Loucy (cell line): ENCODE measurements at regions not wholly inside any gene's neighbourhood (a gene's known extent, or its start where the extent isn't known, plus 50 kb on each side); places are given as distances from the start of the nearest gene placed in this dataset.

Source experiments
- H2AFZ ChIP-seq: fragments of 200-600 bp; sonication (generic); 2 replicates; pipeline ENCODE4 v1.6.0; 2016; ENCODE audit warnings: antibody characterized with exemption, mild to moderate bottlenecking, low read length, moderate library complexity
- H3F3A ChIP-seq: fragments of 200-600 bp; 2 replicates; pipeline ENCODE4 v1.6.0; 2016; ENCODE audit warnings: antibody characterized with exemption, low read depth, mild to moderate bottlenecking
- H3K27me3 ChIP-seq: fragments of 200-600 bp; sonication (generic); 2 replicates; pipeline ENCODE4 v1.6.1; 2014; ENCODE audit warnings: low read length, mild to moderate bottlenecking; ENCODE audit not compliant: insufficient read depth, poor library complexity, severe bottlenecking
- H3K36me3 ChIP-seq: fragments of 200-600 bp; sonication (generic); 2 replicates; pipeline ENCODE4 v1.6.1; 2016; ENCODE audit warnings: low read length; ENCODE audit not compliant: insufficient read depth
- H3K4me1 ChIP-seq: fragments of 200-600 bp; sonication (generic); 2 replicates; pipeline ENCODE4 v1.5.1; 2014; ENCODE audit warnings: low read length, mild to moderate bottlenecking; ENCODE audit not compliant: insufficient read depth, poor library complexity, severe bottlenecking
- H3K4me2 ChIP-seq: fragments of 200-600 bp; sonication (generic); 2 replicates; pipeline ENCODE4 v1.6.0; 2014; ENCODE audit warnings: antibody characterized with exemption, low read length, low read depth, mild to moderate bottlenecking; ENCODE audit not compliant: poor library complexity, severe bottlenecking
- H3K4me3 ChIP-seq: fragments of 200-600 bp; sonication (generic); 2 replicates; pipeline ENCODE4 v1.5.1; 2014; ENCODE audit warnings: low read length, mild to moderate bottlenecking, mixed read lengths; ENCODE audit not compliant: poor library complexity, severe bottlenecking
- H3K79me2 ChIP-seq: fragments of 200-600 bp; sonication (generic); 2 replicates; pipeline ENCODE4 v1.6.1; 2014; ENCODE audit warnings: low read length; ENCODE audit not compliant: insufficient read depth
- H3K9ac ChIP-seq: fragments of 200-600 bp; sonication (generic); 2 replicates; pipeline ENCODE4 v1.6.0; 2014; ENCODE audit warnings: mild to moderate bottlenecking, low read depth, low read length, moderate library complexity; ENCODE audit not compliant: poor library complexity, severe bottlenecking
- H3K9me2 ChIP-seq: fragments of 200-600 bp; sonication (generic); replicated peaks from 2 replicates; pipeline ENCODE4 v1.6.1; 2016; ENCODE audit warnings: low read depth, low read length, mixed read lengths
- H3K9me3 ChIP-seq: fragments of 200-600 bp; sonication (generic); 2 replicates; pipeline ENCODE4 v1.6.1; 2014; ENCODE audit warnings: mild to moderate bottlenecking, antibody characterized with exemption, low read length, low read depth; ENCODE audit not compliant: insufficient read depth
- H4K20me1 ChIP-seq: fragments of 200-600 bp; sonication (generic); 2 replicates; pipeline ENCODE4 v1.6.0; 2014; ENCODE audit warnings: antibody characterized with exemption, low read length, mild to moderate bottlenecking; ENCODE audit not compliant: insufficient read depth, poor library complexity, severe bottlenecking
- CTCF ChIP-seq: fragments of 200-600 bp; sonication (generic); conservative IDR thresholded peaks from 2 replicates; pipeline ENCODE4 v1.5.1; 2014; ENCODE audit warnings: mild to moderate bottlenecking, antibody characterized with exemption, low read length
- EZH2phosphoT487 ChIP-seq: fragments of 200-600 bp; IDR thresholded peaks from 2 replicates; pipeline ENCODE4 v1.6.1; 2018; ENCODE audit warnings: antibody characterized with exemption, mild to moderate bottlenecking, moderate library complexity, borderline replicate concordance

GRCh38 chrX:78514852-78515251 lies 144.3 kb downstream of the RTL3 start:
- H2AFZ ChIP-seq, result peak overlapping the region; percentile 87; the same call in 1 of the 2 replicates
- no peaks in the 10 kb centered on the region for H3K36me3 ChIP-seq
- no peaks in the 10 kb centered on the region for H3K27me3 ChIP-seq
- no peaks in the 10 kb centered on the region for H3K9me3 ChIP-seq
- TF ChIP-seq CTCF, result peak; percentile 55
- no peak for TF ChIP-seq EZH2phosphoT487
- H3K9me2 ChIP-seq, result no peaks in the 10 kb centered on the region
- H3F3A ChIP-seq, result peaks cover 3% of the 10 kb centered on the region; the same call in 1 of the 2 replicates
- H3K4me2 ChIP-seq, result no peak overlapping the region
- no peaks in the 10 kb centered on the region for H4K20me1 ChIP-seq
- no peaks in the 10 kb centered on the region for H3K79me2 ChIP-seq
- no peak overlapping the region for H3K4me3 ChIP-seq
- peaks cover 37% of the 10 kb centered on the region for H3K4me1 ChIP-seq
- H3K9ac ChIP-seq, result peak overlapping the region; percentile 65

GRCh38 chrX:78513971-78514738 lies 145.0 kb downstream of the RTL3 start:
- Histone ChIP-seq H4K20me1 (no peaks in the 10 kb centered on the region), H3F3A (peaks cover 3% of the 10 kb centered on the region; the same call in 1 of the 2 replicates), H3K4me1 (peaks cover 37% of the 10 kb centered on the region), H3K79me2 (no peaks in the 10 kb centered on the region), H3K9ac (peak overlapping the region; percentile 65), H3K27me3 (no peaks in the 10 kb centered on the region), H3K36me3 (no peaks in the 10 kb centered on the region), H2AFZ (peak overlapping the region; percentile 87), H3K9me3 (no peaks in the 10 kb centered on the region), H3K4me2 (no peak overlapping the region), H3K9me2 (no peaks in the 10 kb centered on the region), H3K4me3 (no peak overlapping the region)
- TF ChIP-seq CTCF, result no peak
- no peak for TF ChIP-seq EZH2phosphoT487

GRCh38 chrX:78506248-78506647 lies 152.9 kb downstream of the RTL3 start:
- Histone ChIP-seq H3K9ac (no peak overlapping the region), H3K9me3 (no peaks in the 10 kb centered on the region), H3K27me3 (no peaks in the 10 kb centered on the region), H3K79me2 (no peaks in the 10 kb centered on the region), H3K4me3 (no peak overlapping the region), H3K4me1 (no peaks in the 10 kb centered on the region), H3F3A (no peaks in the 10 kb centered on the region), H3K36me3 (no peaks in the 10 kb centered on the region), H2AFZ (no peak overlapping the region), H3K4me2 (no peak overlapping the region), H4K20me1 (no peaks in the 10 kb centered on the region), H3K9me2 (no peaks in the 10 kb centered on the region)
- TF ChIP-seq CTCF, result no peak
- TF ChIP-seq EZH2phosphoT487, result no peak
